ENCODE measurements at regions not wholly inside any gene's neighbourhood (a gene's known extent, or its start where the extent isn't known, plus 50 kb on each side); places are given as distances from the start of the nearest gene placed in this dataset.

DNA sequence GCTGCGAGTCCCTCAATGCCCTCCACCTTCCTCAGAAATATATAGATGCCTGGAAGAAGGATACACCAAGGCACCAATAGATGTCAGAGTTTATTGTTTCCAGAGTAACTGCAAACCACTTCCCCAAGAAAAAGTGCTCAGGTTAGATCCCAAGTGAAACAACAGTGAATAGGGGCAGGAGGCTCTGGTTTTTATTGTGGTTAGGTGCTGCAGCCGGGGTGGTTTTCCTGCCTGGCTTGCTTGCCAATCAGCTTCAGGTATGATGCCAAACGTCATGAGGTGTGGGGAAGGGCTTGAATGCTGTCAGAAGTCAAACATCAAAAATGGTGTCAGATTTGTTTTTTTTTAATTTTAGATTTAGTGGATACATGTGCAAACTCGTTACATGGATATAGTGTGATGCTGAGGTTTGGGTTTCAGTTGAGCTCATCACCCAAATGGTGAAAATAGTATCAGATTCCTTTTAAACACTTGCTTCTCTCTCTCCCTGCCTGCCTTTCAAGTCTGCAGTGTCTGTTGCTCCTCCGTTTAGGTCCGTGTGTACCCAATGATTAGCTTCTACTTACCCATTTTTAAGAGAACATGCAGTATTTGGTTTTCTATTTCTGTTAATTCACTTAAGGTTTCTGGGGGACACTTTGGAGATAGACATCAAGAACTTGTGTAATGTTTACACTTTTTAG lies 1317.0 kb downstream of the MRPL39 start:
- ATAC-seq (no peak), DNase-seq (ENCODE audit: missing footprints) (no peak)
- intact Hi-C loops (cut with DNase I) = no loop called here

DNA sequence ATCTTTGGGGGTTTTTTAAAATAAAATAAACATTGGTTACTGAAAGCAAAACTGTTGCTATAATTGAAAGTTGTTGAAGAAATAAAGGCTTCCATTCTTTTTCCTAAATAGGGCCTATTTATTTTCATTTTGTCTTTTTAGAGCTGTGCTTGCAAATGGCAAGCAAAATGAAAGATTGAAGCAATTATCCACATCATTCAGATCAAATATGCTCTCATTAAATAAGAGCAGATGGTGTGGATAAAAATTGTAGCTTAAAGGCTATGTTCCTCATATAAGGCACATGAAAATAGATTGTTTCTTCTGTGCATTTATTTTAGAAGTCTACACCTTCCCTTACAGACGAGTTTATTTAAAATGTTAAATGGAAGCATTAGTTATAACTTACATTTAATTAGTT lies 1317.7 kb downstream of the MRPL39 start:
- intact Hi-C loops (cut with DNase I) = no loop called here
- DNase-seq (ENCODE audit: missing footprints) (no peak), ATAC-seq (no peak)

- no peak for ATAC-seq
- no peak for DNase-seq (ENCODE audit: missing footprints)
- intact Hi-C loops (cut with DNase I) = no loop called here
Measured at GRCh38 chr21:24280596-24280995, 1326.7 kb downstream of the MRPL39 start.

DNA sequence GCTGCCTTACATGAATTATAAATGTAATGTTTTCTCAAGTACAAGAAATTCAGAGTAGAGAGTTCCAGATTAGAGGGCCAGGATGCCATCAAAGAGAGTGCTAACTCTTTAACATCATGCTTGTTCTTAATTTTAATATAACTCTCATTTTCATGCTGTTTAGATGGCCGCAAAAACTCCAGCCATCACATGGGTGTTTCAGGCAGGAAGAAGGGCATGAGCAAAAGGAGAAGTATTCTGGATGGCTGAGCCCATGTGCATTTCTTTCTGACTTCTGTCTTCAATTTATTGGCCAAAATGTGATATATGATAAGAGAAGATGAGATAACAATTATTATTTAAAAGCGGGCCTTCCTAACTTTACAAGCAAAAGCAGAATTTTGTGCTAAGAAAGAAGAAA lies 1328.6 kb downstream of the MRPL39 start:
- intact Hi-C loops (cut with DNase I) = no loop called here
- no peak for ATAC-seq

DNA sequence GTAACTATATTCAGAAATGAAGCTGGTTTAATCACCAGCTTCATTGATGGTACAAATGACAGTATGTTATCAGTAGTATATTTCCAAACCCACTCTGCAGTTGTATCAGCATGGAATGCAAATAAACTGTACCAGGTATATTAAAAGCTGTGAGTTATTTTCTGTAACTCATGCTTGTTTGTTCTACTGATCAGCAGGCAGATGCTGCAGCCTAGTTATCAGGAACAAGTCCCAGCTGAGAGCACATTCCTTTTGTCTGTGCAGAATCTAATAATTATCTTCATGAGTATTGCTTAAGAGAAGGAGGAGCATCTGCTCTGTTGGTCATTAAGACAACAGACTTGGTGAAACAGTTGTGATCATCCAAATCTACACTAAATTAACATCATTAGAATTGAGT lies 1331.1 kb downstream of the MRPL39 start:
- ATAC-seq = no peak
- intact Hi-C loops (cut with DNase I) = no loop called here
- DNase-seq (ENCODE audit: missing footprints) = no peak

More for the DNA sequence above, 1328.6 kb downstream of the MRPL39 start:
- DNase-seq (ENCODE audit: missing footprints) = no peak

DNA sequence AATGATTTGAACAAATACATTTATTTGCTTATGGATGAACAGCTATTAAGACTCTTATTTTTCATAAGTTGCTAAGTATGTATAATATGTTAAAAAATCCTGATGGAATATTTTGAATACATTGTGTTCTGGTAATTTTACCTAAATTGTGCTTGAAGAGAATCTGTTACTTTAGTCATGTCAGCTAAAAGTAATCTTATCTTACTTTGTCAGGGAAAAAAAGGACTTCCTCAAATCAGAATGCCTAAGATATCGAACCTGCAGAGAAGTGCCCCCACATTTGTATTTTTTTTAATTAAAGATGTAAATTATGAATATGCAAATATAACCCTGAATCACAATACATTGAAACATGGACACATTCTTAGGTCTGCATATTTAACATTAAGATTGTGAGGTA lies 1331.7 kb downstream of the MRPL39 start:
- ATAC-seq = no peak
- intact Hi-C loops (cut with DNase I) = no loop called here
- DNase-seq (ENCODE audit: missing footprints) = no peak

- DNase-seq (ENCODE audit: missing footprints) = no peak
- no peak for ATAC-seq
- intact Hi-C loops (cut with DNase I) = no loop called here
Measured at GRCh38 chr21:24272521-24272938, 1334.8 kb downstream of the MRPL39 start.

DNA sequence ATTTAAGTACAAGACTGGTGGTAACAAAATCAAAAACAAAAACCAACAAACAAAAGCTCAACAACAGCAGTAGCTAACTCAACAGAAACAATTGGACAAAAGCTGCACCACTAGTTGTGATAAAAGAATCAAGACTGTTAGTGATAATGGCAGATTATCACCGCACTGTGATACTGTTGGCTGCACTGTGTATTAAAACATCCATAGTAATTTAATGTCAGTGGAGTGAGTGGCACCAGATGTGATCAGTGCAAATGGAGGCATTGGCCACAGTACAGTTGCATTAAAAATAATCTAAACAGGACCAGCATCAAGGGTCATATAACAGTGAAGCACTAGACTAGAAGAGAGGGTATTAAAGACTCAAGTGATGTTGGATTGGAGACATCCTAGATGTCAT lies 1341.3 kb downstream of the MRPL39 start:
- DNase-seq (ENCODE audit: missing footprints) (no peak), ATAC-seq (no peak)
- intact Hi-C loops (cut with DNase I) = no loop called here

- no peak for DNase-seq (ENCODE audit: missing footprints)
- no peak for ATAC-seq
- intact Hi-C loops (cut with DNase I) = no loop called here
Measured at GRCh38 chr21:24260751-24261150, 1346.5 kb downstream of the MRPL39 start.

DNA sequence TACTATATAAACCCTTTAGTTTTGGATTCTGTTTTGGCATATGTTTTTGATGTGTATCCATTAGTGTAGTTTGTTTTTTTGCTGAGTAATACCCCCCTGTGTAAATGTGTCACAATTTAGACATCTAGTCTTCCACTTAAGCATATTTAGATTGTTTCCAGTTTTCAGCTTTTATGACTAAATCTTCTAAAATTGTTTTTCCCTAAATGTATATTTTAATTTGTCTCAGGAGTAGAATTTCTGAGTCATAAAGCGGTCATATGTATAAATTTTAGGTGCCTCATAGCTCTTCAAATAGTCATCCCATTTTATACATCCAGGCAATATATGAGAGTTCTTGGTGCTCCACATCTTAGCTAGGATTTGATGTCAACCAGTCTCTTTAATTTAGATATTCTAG lies 1348.0 kb downstream of the MRPL39 start:
- DNase-seq (ENCODE audit: missing footprints) = no peak
- ATAC-seq = no peak
- intact Hi-C loops (cut with DNase I) = no loop called here

DNA sequence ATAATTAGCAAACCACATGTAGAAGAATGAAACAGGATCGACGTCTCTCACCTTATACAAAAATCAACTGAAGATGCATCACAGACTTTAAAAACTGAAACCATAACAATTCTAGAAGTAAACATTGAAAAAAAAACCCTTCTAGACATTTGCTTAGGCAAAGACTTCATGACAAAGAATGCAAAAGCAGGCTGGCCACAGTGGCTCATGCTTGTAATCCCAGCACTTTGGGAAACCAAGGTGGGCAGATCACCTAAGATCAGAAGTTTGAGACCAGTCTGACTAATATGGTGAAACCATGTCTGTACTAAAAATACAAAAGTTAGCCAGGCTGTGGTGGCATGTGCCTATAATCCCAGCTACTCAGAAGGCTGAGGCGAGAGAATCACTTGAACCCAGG lies 1351.7 kb downstream of the MRPL39 start:
- intact Hi-C loops (cut with DNase I) = no loop called here
- no peak for ATAC-seq
- no peak for DNase-seq (ENCODE audit: missing footprints)

GRCh38 chr21:24225431-24225830 lies 1381.8 kb downstream of the MRPL39 start:
- DNase-seq (ENCODE audit: missing footprints) = no peak
- no peak for ATAC-seq
- intact Hi-C loops (cut with DNase I) = no loop called here

DNA sequence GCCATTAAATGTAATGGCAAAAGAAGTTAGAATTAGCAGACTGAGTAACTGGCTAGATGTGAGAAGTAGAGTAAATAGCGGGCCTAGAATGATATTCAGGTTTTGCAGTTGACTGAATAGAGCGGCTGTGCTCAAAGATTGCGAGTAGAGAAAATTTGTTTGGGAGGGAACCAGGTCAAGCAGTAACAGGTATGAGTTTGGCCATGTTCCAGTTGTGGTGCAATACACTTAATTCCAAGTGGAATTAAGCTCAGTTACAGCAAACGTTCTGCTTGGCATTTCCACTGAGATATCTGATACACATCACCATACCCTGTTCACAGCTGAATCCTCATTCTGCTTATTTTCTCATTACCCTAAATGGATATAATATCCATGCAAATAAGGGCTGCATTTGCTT lies 1382.9 kb downstream of the MRPL39 start:
- intact Hi-C loops (cut with DNase I) = no loop called here
- no peak for ATAC-seq
- DNase-seq (ENCODE audit: missing footprints) = no peak

DNA sequence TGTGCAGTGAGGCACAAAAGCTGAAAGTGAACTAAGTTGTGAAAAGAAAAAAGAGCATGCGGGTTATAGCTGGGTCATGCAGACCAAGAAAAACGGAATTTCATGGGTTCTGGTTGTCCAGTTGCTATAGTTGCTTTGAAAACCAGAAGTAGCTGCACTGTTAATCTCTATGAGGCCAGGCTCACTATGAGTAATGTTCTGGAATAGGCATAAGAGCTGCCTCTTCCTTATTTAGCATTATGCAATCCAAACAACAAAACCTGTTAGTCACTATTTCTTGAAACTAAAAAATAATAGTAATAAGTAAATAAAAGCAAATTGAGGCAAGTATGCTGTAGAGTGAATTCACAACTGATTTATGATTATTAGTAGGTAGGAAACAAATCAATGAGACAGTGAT lies 1383.7 kb downstream of the MRPL39 start:
- DNase-seq (ENCODE audit: missing footprints) = no peak
- ATAC-seq = no peak
- intact Hi-C loops (cut with DNase I) = no loop called here

- DNase-seq (ENCODE audit: missing footprints) = no peak
- ATAC-seq = no peak
- intact Hi-C loops (cut with DNase I) = no loop called here
Measured at GRCh38 chr21:24222676-24223075, 1384.6 kb downstream of the MRPL39 start.

DNA sequence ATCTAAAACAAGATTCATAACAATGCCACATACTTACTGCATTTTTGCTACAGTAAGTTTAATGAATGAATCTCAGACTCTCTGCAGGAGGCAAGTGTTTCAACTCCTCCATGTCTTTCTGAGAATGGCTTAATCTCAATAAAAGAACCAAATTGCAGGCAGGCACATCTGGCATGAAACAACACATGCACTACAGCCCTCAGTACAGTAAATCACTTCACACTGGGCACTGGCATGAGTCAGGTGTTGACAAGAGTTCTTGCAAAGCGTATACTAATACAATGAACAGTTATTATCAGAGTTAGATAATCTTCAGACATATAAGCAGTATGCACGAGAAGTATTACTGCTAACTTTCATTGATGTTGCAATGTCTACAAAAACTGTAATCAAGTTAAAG lies 1386.8 kb downstream of the MRPL39 start:
- DNase-seq (ENCODE audit: missing footprints) (no peak), ATAC-seq (no peak)
- intact Hi-C loops (cut with DNase I) = no loop called here

DNA sequence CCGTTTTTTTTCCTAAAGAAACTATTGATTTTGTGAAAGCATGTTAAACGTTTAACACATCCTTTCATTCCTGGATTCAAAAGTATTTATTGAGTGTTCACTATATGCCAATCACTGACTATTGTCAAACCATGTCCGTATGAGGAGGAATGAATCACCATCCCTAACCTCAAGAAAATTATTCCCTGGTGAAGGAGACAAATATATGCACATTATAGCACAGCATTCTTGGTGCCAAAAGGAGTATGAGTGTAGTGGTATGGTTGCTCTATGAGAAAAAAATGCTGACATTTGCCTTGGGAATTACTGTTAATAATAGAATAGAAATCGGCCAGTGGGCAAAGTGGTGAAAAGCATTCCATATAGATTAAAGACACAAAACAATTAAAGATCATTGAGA lies 1390.1 kb downstream of the MRPL39 start:
- no peak for DNase-seq (ENCODE audit: missing footprints)
- intact Hi-C loops (cut with DNase I) = no loop called here
- ATAC-seq = no peak

DNA sequence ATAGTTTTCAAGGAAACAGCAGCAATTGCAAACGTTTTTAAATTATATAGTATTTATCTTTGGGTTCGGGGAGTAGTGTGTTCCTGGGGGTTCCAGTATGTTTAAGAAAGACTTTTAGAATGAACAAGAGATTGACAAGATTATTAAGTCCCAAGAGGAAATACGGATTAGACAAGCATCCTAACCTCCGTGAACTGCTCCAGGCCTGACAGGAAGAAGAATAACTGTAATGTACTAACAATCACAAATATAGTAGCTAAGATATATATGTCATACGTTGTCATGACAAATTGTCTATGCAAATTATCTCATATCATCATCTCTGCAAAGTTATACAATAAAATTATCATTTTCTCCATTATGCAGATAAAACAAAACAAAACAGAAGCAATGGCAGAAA lies 1397.2 kb downstream of the MRPL39 start:
- no peak for ATAC-seq
- DNase-seq (ENCODE audit: missing footprints) = no peak
- intact Hi-C loops (cut with DNase I) = no loop called here

GRCh38 chr21:24208562-24209260 lies 1398.6 kb downstream of the MRPL39 start:
- no peak for ATAC-seq
- DNase-seq (ENCODE audit: missing footprints) = no peak
- intact Hi-C loops (cut with DNase I) = no loop called here

DNA sequence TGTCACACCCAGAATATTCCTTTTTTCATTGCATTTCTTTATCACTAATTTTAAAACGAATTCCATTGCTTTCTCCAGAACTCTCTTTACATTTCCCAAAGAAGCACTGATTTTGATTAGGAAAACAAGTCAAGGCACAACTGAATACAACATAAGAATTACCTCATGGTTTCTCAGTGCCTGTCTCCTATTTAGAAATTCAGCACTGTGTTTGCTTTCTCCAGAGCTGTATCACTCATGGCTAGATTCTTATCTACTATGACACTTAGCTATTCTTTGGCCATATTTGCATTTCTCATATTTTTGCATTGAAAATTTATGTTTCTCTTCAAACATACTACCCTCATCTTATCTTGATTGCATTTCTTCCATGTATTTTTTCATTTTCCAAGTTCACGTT lies 1402.0 kb downstream of the MRPL39 start:
- intact Hi-C loops (cut with DNase I) = no loop called here
- DNase-seq (ENCODE audit: missing footprints) (no peak), ATAC-seq (no peak)

DNA sequence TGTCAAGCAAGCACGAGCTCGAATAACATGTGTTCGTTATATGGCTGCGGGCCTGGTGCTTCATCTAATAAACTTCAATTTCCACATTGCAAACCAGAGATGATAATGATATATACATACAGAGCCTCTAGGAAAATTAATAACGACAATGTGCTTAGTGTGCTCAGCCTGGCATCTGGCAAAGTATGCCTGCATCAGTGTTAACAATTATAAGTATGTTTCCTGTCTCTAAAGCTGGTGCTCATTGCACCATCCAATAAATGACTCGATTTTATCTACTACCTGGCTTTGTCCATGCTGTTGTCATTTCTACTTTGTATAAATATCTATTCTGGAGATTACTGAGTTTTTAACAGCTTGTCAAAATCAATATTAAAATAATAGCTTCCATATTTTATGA lies 1402.6 kb downstream of the MRPL39 start:
- intact Hi-C loops (cut with DNase I) = no loop called here
- no peak for DNase-seq (ENCODE audit: missing footprints)
- no peak for ATAC-seq

Data from Right ventricle myocardium inferior (tissue), 1 donor.